ENCODE measurements at regions not wholly inside any gene's neighbourhood (a gene's known extent, or its start where the extent isn't known, plus 50 kb on each side); places are given as distances from the start of the nearest gene placed in this dataset.

GRCh38 chr5:110063640-110064602 is 374.2 kb downstream of the MAN2A1 start:
- H3K36me3 ChIP-seq, result no peaks in the 10 kb centered on the region
- no peaks in the 10 kb centered on the region for H3K27me3 ChIP-seq
- no peak for TF ChIP-seq CTCF (IDR thresholded peaks at IDR 0.05)
- DNase-seq (no peak), ATAC-seq (no peak)
- H3K9me3 ChIP-seq, result no peaks in the 10 kb centered on the region
- H3K4me3 ChIP-seq, result no peak overlapping the region
- H3K4me1 ChIP-seq, result no peaks in the 10 kb centered on the region
- H3K27ac ChIP-seq, result no peak overlapping the region
- intact Hi-C loops (cut with DNase I), result no loop called here

- no peaks in the 10 kb centered on the region for H3K27me3 ChIP-seq
- ATAC-seq, result no peak
- H3K9me3 ChIP-seq, result no peaks in the 10 kb centered on the region
- no peaks in the 10 kb centered on the region for H3K36me3 ChIP-seq
- H3K4me3 ChIP-seq, result no peak overlapping the region
- H3K4me1 ChIP-seq, result no peaks in the 10 kb centered on the region
- no peak for TF ChIP-seq CTCF (IDR thresholded peaks at IDR 0.05)
- intact Hi-C loops (cut with DNase I), result no loop called here
- H3K27ac ChIP-seq, result no peak overlapping the region
- no peak for DNase-seq
Observed at GRCh38 chr5:110064603-110065268, 375.0 kb downstream of the MAN2A1 start.

GRCh38 chr5:110070836-110071235 is 381.1 kb downstream of the MAN2A1 start:
- intact Hi-C loops (cut with DNase I), result no loop called here
- Histone ChIP-seq H3K4me3 (no peak overlapping the region), H3K9me3 (no peaks in the 10 kb centered on the region), H3K27me3 (no peaks in the 10 kb centered on the region), H3K36me3 (no peaks in the 10 kb centered on the region), H3K4me1 (no peaks in the 10 kb centered on the region), H3K27ac (no peak overlapping the region)
- ATAC-seq (no peak), DNase-seq (no peak)
- no peak for TF ChIP-seq CTCF (IDR thresholded peaks at IDR 0.05)

- ATAC-seq, result no peak
- intact Hi-C loops (cut with DNase I), result no loop called here
Observed at GRCh38 chr5:110072651-110073050, 382.9 kb downstream of the MAN2A1 start.

GRCh38 chr5:110073534-110073933 is 383.8 kb downstream of the MAN2A1 start:
- H3K4me1 ChIP-seq, result no peaks in the 10 kb centered on the region
- no peaks in the 10 kb centered on the region for H3K27me3 ChIP-seq
- ATAC-seq (no peak), DNase-seq (no peak)
- no peak overlapping the region for H3K27ac ChIP-seq
- H3K36me3 ChIP-seq, result no peaks in the 10 kb centered on the region
- intact Hi-C loops (cut with DNase I), result no loop called here
- no peak for TF ChIP-seq CTCF (IDR thresholded peaks at IDR 0.05)
- H3K4me3 ChIP-seq, result no peak overlapping the region
- no peaks in the 10 kb centered on the region for H3K9me3 ChIP-seq

More at GRCh38 chr5:110072651-110073050, 382.9 kb downstream of the MAN2A1 start:
- Histone ChIP-seq H3K27ac (no peak overlapping the region), H3K9me3 (no peaks in the 10 kb centered on the region), H3K27me3 (no peaks in the 10 kb centered on the region), H3K4me1 (no peaks in the 10 kb centered on the region), H3K4me3 (no peak overlapping the region), H3K36me3 (no peaks in the 10 kb centered on the region)
- no peak for TF ChIP-seq CTCF (IDR thresholded peaks at IDR 0.05)
- DNase-seq, result no peak
